ENCODE measurements at regions not wholly inside any gene's neighbourhood (a gene's known extent, or its start where the extent isn't known, plus 50 kb on each side); places are given as distances from the start of the nearest gene placed in this dataset.
A peak's percentile ranks its signal among the peaks of the same experiment; 100 is the strongest.

DNA sequence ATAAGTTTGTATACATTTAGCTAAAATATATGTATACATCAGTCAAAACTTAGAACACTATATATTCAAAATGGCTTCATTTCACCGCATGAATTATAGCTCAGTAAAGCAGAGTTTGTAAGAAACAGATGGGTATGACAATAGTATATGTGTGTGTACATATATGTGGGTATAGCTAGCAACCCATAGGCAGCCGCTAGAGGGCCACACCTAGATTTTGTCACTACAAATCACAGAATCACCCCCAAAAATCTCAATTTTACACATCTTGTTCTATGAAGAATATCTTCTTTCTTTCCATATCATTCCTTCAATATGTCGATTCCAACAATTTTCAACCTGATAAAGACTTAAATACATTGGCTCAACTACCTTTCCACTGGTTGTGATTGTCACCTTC is 357.8 kb upstream of the CCNG1 start:
- TF ChIP-seq, protein P1, sequence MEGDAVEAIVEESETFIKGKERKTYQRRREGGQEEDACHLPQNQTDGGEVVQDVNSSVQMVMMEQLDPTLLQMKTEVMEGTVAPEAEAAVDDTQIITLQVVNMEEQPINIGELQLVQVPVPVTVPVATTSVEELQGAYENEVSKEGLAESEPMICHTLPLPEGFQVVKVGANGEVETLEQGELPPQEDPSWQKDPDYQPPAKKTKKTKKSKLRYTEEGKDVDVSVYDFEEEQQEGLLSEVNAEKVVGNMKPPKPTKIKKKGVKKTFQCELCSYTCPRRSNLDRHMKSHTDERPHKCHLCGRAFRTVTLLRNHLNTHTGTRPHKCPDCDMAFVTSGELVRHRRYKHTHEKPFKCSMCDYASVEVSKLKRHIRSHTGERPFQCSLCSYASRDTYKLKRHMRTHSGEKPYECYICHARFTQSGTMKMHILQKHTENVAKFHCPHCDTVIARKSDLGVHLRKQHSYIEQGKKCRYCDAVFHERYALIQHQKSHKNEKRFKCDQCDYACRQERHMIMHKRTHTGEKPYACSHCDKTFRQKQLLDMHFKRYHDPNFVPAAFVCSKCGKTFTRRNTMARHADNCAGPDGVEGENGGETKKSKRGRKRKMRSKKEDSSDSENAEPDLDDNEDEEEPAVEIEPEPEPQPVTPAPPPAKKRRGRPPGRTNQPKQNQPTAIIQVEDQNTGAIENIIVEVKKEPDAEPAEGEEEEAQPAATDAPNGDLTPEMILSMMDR (conservative IDR thresholded peaks at IDR 0.05) = peak; percentile 62
- no peak overlapping the region for H3K27ac ChIP-seq

DNA sequence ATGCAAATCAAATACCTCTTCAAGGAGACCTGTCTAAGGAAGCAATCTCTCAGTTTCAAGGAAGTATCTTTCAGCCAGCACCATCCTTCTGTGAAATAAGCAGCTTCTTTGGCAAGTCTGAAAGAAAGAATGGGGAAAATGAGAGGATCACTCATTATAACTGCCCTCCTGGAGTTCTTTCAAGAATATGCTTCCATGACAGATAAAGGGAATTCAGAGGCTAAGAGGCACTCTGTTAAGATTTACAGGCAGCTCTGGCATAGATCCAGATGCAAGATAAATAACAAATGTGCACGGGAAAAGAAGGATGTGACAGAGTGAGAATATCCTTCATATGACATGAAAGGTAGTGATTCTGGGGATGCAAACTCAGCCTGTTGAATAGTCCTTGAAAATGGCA is 348.2 kb upstream of the CCNG1 start:
- TF ChIP-seq, protein P1 (conservative IDR thresholded peaks at IDR 0.05) = no peak
- no peak overlapping the region for H3K27ac ChIP-seq

DNA sequence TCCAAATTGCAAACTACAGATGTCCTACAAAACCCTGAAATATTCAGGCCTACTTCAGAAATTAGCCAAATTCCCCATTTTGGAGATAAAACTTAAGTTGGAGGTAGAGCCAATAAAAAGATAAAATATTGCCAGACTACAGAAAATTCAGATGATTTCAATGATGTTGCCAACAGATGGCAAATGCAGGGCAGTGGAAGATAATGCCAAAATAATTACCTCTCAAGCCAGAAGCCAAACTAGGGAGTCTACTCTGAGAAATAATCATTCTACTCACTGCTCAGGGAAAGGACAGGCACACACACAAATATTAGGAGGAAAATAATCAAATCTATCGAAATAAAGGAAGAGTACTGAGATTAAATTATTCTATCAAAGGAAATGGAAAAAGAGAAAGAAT is 347.5 kb upstream of the CCNG1 start:
- no peak overlapping the region for H3K27ac ChIP-seq

GRCh38 chr5:163094492-163095180 is 342.8 kb upstream of the CCNG1 start:
- TF ChIP-seq, protein P1 (conservative IDR thresholded peaks at IDR 0.05) = no peak
- no peak overlapping the region for H3K27ac ChIP-seq

More for the DNA sequence above, 347.5 kb upstream of the CCNG1 start:
- TF ChIP-seq, protein P1 (conservative IDR thresholded peaks at IDR 0.05) = no peak

DNA sequence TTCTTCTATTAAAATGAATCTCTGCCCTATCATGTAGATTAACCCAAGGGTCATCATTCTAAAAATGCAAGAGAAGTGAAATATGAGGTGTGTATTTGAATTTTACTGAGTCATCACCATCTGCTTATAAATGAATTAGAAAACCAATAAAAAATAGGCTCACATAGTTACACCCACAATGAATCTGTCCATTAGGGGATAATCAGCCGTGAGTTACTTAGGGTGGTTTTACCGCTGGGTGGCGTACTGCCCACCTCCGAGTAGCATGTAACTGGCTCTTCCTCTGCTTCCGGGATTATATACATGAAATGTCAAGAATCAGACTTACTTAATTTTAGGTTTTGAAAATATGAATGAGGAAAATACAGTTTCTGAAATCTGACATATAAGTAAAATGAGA is 332.9 kb upstream of the CCNG1 start:
- TF ChIP-seq, protein P1 (conservative IDR thresholded peaks at IDR 0.05) = 0 out of 2 replicates have a peak, but pooled peaks have one; percentile 7
- no peak overlapping the region for H3K27ac ChIP-seq

- TF ChIP-seq, protein P1 (conservative IDR thresholded peaks at IDR 0.05) = no peak
- no peak overlapping the region for H3K27ac ChIP-seq
Measured at GRCh38 chr5:163105456-163105855, 331.9 kb upstream of the CCNG1 start.

GRCh38 chr5:163106098-163106497 is 331.3 kb upstream of the CCNG1 start:
- TF ChIP-seq, protein P1 (conservative IDR thresholded peaks at IDR 0.05) = no peak
- H3K27ac ChIP-seq = no peak overlapping the region

Measured in VCaP (cell line).